Femur (tissue), 1 donor: ENCODE measurements at regions not wholly inside any gene's neighbourhood (a gene's known extent, or its start where the extent isn't known, plus 50 kb on each side); places are given as distances from the start of the nearest gene placed in this dataset.

Source experiments
- DNase-seq: peaks from one replicate; pipeline ENCODE4 v3.0.0-alpha.2; 2017

DNA sequence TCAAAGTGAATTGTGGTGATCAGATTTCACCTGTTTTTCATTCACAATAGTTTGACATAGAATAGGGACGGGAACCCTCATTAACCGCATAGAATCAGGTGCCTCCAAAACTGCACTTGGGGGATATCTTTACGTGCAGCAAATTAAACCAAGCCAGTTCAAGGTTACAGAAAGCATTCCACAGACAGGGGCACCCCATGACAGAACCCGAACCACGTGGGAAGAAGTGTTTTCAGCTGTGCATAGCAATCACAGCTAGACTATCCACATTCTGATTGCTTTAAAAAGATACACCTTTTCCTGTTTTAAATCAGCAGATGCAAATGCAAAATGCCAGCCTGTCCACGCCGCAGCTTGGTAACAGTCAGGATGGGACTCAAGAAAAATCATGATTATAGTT is 205.8 kb downstream of the ANAPC1 start:
- no peak for DNase-seq

DNA sequence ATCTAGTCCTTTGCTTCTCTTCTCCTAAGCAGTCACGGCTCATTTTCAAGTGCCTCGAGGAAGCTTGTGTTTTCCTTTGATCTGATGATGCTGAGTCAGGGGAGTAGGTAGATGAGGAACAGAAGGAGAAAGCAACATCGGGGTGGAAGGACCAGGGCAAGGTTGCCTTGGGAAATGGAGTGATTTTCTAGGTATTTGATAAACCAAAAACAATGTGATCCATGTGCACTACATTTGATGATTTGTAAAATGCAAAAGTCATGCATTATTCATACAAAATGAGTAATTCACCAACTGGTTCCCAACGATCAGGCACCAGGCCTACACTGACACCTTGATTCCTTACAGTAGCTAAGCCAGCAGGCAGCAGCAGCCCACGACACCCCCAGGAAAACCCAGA is 205.3 kb downstream of the ANAPC1 start:
- DNase-seq: no peak

DNA sequence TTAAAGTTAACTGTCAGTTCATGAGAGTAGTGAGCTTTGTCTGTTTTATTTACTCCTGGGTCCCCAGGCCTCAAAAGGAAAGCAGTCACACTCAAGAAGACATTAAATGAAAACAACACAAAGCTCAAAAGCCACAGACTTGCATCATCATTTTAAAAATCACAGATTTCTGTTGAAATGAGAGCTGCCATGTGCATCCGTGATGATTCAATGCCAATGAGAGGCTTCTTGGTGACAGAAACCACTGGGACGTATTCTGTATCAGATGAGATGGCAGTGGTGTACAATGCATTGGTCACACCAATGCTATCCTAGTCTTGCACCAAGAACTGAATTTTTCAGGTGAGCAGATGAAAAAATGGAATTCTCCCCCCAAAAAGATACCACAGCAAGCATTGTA is 204.8 kb downstream of the ANAPC1 start:
- no peak for DNase-seq

DNA sequence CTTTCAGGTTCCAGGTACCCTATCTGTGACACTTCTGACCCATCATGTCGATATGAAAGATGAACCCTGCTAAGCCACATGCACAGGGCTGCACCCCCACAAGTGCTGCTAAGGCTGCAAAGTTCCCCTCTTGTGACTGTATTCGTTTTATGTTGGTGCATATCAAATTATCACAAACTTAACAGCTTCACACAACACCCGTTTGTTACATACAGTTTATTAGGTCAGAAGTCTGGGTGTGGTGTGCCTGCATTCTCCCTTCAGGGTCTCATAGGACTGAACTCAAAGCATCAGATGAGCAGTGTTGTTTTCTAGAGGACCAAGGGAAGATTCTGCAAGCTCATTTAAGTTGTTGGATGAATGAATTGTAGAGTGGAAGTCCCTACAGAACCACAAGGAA is 199.4 kb downstream of the ANAPC1 start:
- no peak for DNase-seq

DNA sequence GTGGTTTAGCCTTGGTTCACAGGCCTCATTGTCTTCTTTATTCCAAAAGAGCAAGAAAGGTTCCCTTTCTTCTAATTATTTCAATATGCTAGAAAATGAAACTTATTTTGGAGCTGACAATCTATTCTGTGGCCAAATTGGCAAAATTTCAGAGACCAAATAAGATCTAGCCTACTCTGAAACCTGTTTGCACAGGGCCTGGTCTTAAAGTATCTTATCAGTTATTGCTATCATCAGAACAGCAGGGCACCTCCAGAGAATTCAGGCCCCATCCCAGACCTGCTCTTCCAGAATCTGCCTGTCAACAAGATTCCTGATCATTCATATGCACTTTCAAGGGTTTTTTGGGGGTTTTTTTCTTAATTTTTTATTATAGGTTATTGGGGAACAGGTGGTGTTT is 198.7 kb downstream of the ANAPC1 start:
- DNase-seq: no peak

DNA sequence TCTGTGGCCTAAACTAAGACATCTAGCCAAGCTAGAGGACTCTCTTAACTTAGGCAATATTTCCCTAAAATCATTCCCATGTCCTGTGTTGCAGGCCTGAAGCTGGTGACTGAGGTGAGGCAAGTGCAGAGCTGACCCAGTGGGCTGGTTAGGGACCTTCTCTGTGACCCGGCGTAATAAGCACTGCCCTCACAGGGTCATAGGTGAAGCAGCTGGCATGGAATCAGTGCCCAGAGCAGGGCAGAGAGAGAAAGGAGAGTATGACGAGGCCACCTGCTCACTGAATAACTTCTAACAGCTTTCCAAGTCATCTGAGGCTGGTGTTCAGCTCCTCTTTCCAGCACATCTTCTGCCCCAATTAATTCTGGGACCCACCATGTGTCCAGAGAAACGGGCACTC is 197.0 kb downstream of the ANAPC1 start:
- no peak for DNase-seq

DNA sequence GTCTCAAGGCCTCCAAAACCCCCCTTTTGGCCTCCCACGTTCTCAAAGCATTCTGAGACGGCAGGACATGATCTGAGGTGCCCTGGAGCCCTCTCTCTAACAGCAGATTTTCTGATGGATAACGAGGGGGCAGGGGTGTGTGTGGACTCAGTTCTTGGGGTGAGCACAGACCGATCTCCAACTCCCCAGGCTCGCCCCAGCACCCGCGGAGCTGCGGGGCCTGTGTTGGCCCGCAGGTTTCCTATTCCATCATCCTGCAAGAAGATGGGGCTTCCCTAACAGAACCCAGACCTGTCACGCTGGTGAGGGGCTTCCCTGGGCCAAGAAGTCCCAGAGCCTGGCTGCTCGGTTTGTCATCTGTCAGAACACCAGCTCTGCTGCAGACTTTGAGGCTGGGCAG is 196.1 kb downstream of the ANAPC1 start:
- DNase-seq: no peak

DNA sequence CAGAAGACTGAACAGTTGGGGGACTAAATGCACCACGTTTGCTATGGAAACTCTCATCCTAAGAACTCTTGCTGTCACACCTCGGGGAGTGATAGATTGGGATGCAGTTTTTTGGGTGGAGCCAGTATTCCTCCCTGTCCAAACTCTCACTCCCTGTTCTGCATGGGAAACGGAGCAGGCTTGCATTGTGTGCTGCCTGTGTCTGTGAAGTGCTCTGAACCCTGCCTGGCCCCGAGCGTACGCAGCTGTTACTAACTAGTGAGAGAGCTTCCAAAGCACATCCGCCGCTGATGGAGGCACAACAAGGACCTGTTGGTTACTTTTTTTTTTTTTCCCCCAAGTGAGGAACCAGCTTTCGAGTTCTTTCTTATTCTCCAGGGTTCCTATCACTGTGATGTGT is 195.5 kb downstream of the ANAPC1 start:
- DNase-seq: peak; percentile 80

DNA sequence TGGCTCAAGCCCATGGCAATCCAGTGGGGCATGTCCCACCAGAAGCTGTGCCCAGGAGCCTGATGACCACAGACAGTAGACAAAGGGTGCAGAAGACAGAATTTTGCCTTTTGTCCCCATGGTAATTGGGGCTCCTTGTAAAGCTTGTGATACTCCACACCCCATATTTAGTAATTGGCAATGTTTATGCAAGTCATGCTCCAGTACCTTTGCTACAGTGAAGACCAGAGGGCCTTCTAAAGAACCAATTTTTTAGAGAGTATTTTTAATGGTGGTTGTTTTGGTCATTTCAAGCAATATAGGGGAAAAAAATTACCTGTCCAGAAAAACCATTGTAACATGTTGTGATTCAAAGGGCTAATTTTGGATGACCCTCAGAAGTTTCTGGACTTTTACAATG is 194.8 kb downstream of the ANAPC1 start:
- no peak for DNase-seq

DNA sequence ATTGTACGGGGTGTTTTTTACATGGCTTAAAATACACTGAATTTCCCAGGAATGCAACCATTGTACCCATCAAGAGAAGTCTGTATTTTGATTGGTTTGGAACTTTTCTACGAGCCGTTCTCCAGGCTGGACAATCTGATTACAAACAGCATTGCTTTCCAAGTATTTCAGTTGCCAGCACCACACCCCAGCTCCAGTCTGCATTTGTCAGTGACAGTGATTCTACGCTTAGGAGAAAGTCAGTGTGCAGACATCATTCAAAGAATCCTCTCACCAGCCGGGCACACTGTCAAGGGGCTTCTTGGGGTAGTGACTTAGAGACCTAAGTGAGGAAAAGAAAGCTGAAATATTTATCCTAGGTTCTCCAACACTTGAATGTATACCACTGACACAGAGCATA is 194.1 kb downstream of the ANAPC1 start:
- DNase-seq: no peak

DNA sequence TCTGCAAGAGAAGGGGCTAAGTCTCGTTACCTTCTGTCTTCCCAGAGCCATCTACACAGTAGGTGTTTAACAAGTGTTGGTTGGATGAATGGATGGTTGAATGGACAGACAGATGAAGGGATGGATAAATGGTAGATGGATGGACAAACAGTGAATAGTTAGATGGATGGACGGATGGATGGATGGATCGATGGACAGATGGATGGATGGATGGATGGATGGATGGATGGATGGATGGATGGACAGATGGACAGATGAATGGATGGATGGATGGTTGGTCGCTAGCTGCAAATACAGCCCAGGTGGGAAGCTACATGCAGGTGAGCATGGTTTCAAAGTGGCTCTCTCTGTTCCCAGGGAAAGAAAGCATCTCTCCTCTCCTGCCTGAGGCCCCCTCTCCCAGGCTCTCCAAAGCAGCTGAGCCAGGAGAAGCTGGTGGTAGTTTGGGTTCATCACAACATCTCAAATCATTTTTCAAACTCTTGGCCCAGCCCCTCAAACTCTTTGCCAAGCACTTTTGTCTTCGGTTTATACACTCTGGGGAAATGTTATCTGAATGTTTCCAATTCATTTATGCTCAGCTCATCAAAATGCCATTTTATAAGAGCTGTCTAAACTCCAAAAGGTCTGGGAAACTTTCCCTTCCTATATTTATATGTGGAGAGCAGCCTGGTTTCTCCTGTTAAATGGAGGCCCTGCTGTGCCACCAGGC is 192.7 kb downstream of the ANAPC1 start:
- no peak for DNase-seq

DNA sequence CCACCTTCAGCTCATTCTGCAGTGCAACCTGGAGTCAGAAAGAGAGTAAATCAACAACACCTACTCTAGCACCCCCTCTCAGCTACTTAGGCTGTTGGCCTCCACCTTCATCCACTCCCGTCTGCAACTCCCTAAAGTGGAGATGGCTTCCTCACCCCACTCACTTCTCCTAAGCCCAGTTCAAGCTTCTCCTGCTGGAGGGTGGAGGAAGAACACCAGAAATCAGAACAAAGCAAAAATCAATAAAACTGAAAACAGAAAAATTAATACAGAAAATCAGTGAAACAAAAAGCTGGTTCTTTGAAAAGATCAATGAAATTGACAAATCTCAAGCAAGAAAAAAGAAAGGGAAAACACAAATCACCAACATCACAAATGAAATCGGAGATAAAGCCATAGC is 191.7 kb downstream of the ANAPC1 start:
- DNase-seq: no peak

DNA sequence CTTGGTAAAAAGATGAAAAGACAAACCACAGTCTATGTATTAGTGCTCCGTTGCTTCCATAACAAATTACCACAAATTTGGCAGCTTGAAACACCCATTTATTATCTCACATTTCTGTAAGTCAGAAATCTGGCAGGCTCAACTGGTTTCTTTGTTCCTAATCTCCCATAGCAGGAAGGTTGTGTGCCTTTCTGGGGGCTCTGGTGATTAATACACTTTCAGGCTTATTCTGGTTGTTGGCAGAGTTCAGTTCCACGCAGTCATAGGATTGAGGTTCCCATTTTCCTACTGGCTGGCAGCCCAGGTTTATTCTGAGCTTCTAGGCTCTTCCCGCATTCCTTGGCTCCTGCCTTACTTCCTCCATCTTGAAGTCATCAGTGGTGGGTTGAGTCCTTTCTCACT is 189.3 kb downstream of the ANAPC1 start:
- DNase-seq: peak; percentile 84

DNA sequence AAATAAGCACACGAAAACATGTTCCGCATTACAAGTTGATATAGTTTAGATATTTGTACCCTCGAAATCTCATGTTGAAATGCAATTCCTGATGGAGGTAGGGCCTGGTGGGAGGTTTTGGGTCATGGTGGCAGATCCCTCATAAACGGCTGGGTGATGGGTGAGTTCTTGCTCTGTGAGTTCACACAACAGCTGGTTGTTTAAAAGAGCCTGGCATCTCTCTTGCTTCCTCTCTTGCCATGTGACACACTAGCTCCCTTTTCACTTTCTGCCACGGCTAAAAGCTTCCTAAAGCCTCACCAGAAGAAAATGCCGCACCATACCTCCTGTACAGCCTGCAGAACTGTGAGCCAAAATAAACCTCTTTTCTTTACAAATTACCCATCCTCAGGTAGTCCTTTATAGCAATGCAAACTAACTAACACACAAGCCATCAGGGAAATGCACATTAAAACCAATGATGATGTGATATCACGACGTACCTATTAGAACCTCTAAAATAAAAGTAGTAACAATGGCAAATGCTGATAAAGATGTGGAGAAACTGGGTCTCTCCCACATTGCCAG is 188.5 kb downstream of the ANAPC1 start:
- DNase-seq: no peak

DNA sequence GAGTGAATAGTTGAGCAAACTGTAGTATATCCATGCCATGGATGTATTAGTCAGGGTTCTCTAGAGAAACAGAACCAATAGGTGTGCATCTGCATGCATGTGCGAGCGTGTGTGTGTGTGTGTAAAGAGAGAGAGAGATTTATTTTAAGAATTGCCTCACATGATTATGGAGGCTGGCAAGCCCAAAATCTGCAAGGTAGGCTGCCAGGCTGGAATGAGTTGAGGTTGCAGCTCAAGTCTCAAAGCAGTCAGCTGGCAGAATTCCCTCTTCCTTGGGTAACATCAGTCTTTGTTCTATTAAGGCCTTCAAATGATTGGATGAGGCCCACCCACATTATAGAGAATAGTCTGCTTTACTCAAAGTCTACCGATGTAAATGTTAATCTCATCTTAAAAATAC is 187.8 kb downstream of the ANAPC1 start:
- no peak for DNase-seq

DNA sequence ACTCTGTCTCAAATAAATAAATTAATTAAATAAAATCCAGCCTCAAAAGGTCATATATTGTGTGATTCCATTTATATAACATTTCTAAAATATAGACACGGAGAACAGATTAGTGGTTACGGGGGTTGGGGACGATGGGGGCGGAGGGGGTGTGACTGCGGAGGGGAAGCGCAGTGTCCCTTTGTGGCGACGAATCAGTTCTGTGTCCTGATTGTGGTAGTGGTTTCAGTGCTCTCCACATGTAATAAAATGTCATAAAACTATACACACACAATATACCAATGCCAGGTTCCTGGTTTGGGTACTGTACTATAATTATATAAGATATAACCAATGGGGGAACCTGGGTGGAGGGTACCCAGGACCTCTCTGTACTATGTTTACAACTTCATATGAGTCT is 186.4 kb downstream of the ANAPC1 start:
- no peak for DNase-seq

DNA sequence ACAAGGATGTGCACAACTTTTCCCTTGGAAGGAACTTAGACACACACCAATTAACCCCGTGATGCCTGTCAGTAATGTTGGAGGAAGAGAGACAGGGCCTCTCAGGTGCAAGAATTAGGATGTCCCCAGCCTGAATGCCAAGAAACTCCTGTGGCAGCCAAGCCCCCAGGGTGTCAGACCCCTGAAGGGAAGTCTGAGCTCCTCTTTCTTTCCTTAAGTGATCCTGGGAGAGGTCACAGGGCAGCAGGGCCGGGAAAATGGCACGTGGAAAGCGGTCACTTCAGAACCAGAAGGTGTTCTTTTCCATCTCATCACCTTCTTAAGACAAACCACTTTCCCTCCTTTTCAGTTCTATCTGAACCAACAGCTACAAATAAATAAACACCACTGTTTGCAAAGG is 185.9 kb downstream of the ANAPC1 start:
- DNase-seq: no peak

DNA sequence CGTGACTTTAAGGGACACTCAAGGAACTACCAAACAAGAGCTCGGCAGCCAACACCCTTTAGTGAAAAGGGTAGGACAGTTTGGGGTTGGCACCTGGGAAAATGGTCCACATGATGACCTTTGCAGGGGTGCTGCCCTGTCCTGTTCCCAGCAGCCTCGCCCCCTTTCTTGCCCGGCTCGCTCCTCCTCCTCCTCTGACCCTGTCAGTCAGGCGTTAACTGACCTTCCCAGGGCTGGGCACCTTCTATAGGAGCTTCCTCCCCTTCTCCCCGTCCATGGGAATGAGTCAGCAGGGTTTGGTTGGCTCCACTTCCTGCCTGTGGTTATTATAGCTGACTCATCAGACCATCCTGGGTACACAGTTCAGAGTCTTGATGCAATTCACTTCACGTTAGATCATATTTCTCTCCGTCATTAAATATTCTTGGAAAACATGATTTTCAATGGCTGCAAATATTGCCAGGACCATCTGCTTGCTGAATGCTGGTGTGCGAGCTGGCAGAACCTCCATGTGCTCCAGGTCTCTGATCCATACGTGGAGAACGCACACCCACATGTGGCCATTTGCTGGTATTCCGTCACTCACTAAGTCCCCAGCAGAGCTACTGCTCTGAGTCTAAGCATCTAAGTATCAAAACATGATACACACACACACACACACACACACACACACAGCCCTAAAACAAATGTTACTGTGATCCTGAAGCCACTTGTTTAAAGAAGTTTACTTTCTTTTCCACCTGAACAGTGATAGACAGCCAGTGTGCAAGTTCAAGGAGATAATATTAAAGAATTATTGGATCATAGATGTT is 185.0 kb downstream of the ANAPC1 start:
- peak; percentile 90 for DNase-seq

DNA sequence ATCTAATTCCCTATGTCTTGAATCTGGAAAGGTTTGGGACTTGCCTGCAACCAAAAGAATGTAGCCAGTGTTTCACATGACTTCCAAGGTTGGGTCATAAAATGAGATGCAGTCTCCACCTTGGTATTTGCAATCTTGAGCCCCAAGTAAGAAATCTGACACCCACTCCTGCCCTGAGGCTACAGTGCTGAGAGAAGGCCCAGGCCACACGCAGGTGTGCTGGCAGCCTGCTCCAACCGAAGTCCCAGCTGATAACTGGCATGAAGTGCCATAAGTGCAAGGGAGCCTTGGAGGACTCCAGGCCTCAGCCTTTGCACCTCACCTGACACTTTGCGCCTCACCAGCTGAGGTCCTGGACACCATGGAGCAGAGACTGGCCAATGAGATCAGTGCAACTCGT is 182.7 kb downstream of the ANAPC1 start:
- DNase-seq: no peak

DNA sequence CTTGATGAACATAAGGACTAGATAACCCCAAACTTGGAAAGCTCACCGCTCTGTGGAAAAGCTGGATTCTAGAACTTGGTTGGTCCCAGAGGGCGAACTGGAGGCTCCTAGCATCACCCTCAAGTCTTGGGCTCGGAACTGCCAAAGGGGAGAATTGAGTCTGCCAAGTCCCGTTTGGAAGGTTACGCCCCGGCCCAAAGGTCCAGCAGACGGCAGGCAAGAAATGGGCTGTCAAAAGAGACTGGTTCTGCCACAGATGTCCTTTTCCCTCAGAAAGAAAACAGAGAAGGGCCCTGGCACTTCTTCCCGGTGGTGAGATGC is 182.2 kb downstream of the ANAPC1 start:
- no peak for DNase-seq

DNA sequence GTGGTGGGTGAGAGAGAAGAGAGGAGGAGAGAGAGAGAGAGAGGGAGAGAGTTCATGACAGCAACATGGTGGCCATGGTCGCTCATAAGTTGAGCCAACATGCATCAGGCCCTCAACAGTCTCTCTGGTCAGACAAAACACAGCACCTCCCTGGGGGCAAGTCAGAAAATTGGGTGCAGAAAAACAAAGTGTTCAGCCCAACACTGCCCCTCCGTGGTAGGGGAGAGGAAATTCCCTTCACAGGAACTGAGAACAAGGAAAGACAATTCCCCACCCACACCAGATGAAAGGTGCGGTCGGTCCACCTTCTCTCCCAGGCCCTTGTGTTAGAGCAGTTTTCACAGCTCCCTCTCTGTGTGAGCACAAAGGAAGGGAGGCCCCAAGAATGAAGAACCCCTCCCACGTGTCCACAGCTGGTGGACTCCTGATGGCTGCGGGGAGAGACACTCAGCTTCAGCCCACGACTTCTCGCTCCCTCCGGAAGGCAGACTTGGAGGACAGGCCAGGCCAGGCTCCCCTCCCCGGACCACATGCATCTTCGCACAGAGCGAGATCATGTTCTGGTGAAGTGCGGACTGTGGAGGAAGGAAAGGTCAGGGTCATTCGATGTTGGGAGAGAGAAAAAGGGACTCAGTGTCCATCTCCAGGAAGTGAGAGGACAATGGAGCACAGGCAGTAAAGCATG is 181.7 kb downstream of the ANAPC1 start:
- DNase-seq: peak; percentile 55

DNA sequence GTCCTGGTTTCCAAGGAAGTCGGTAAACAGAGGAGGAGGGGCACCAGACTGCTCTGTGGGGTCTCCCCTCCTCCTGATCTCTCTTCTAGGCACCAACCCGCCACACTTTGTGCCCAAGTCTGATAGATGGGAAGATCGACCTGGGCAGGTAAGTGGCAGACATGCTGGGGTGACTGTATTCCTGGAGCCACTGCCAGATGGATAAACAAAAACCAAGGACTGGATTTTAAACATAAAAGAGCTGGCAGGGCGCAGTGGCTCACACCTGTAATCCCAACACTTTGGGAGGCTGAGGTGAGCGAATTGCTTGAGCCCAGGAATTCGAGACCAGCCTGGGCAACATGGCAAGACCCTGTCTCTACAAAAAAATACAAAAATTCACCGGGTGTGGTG is 181.2 kb downstream of the ANAPC1 start:
- no peak for DNase-seq

DNA sequence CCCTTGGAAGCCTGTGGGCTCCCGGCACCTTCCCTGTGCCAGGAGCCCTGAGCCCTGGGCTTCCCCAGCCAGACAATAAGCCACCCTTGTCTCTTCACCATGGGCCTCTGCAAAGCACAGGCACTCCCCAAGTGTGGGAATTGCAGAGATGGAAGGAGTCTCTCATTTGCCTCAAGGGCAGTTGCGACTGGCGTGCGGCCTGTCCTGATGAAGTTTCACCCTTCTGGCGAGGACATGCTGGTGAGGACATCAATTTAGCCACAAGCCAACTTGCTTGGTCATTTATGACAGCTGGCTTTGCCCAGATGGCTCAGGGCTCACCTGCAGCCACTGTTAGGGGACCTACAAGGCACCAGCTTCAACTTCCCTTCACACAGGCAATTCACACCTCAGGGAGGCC is 180.2 kb downstream of the ANAPC1 start:
- no peak for DNase-seq

DNA sequence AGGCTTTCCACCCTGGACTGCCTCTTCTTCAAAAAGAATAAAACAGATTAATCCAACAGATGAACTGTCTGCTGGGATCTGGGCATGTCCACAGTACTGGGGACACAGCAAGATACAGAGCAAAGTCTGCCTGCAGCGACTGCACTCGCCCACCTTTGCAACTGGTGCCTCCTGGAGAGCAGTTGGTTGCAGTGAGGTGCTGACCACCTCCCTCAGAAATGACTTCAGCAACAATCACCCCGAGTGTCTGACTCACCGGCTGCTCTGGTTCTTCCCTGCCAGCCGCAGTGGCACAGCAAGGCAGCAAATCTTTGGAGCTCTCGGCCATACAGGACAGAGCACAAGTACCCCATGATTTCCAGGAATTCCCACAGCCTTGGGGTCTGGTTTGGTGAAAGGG is 179.7 kb downstream of the ANAPC1 start:
- no peak for DNase-seq
